ENCODE measurements at regions not wholly inside any gene's neighbourhood (a gene's known extent, or its start where the extent isn't known, plus 50 kb on each side); places are given as distances from the start of the nearest gene placed in this dataset.

DNA sequence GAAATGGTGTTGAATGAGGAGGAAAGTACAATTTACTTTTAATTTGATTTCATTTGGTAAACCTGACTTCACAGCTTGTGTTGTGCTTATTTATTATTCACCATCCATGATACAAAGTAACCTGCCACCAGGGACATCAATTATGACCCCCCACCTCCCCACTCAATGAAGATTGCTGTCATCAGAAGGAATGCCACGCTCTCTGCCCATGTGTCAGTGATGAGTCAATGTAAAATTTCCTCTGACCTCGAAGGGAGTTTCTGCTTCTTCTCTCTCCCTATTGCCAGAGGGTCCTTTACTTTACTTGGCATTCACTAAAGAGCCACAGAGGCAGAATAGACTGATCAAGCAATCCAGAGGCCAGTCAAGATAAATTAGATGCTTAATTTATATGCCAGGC lies 759.7 kb downstream of the CDH11 start:
- TF ChIP-seq TAF1 (IDR thresholded peaks at IDR 0.05; ENCODE audit: borderline replicate concordance, insufficient read depth, low read length) (no peak), SIN3A (IDR thresholded peaks at IDR 0.05; ENCODE audit: borderline replicate concordance, insufficient read depth, low read length) (no peak), POLR2AphosphoS5 (IDR thresholded peaks at IDR 0.05; ENCODE audit: low read depth, low read length) (no peak), FOXP2 (optimal IDR thresholded peaks at IDR 0.05; ENCODE audit: borderline replicate concordance, extremely low read depth, extremely low read length, insufficient read depth) (no peak)
- TF ChIP-seq, protein P1, sequence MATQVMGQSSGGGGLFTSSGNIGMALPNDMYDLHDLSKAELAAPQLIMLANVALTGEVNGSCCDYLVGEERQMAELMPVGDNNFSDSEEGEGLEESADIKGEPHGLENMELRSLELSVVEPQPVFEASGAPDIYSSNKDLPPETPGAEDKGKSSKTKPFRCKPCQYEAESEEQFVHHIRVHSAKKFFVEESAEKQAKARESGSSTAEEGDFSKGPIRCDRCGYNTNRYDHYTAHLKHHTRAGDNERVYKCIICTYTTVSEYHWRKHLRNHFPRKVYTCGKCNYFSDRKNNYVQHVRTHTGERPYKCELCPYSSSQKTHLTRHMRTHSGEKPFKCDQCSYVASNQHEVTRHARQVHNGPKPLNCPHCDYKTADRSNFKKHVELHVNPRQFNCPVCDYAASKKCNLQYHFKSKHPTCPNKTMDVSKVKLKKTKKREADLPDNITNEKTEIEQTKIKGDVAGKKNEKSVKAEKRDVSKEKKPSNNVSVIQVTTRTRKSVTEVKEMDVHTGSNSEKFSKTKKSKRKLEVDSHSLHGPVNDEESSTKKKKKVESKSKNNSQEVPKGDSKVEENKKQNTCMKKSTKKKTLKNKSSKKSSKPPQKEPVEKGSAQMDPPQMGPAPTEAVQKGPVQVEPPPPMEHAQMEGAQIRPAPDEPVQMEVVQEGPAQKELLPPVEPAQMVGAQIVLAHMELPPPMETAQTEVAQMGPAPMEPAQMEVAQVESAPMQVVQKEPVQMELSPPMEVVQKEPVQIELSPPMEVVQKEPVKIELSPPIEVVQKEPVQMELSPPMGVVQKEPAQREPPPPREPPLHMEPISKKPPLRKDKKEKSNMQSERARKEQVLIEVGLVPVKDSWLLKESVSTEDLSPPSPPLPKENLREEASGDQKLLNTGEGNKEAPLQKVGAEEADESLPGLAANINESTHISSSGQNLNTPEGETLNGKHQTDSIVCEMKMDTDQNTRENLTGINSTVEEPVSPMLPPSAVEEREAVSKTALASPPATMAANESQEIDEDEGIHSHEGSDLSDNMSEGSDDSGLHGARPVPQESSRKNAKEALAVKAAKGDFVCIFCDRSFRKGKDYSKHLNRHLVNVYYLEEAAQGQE (IDR thresholded peaks at IDR 0.05; ENCODE audit: insufficient read depth in 1 of 2, low read depth in 2 of 2, low read length in 2 of 2) = no peak

All from PFSK-1 (cell line).